Choroid plexus epithelial cell (primary cell): ENCODE measurements at regions not wholly inside any gene's neighbourhood (a gene's known extent, or its start where the extent isn't known, plus 50 kb on each side); places are given as distances from the start of the nearest gene placed in this dataset.

Experiments used
- DNase-seq: peaks from one replicate; pipeline ENCODE4 v3.0.0-alpha.2; 2010; ENCODE audit warnings: low read depth
- H3K4me3 ChIP-seq: 2 replicates; pipeline ENCODE4 v1.5.1; 2011; ENCODE audit warnings: low read depth, mild to moderate bottlenecking, control low read depth, low read length, moderate library complexity
- TF ChIP-seq, protein P1 (sequence below): conservative IDR thresholded peaks from 2 replicates; pipeline ENCODE4 v1.5.1; 2011; ENCODE audit warnings: low read depth, mild to moderate bottlenecking, control low read depth, inconsistent platforms, low read length, moderate library complexity

DNA sequence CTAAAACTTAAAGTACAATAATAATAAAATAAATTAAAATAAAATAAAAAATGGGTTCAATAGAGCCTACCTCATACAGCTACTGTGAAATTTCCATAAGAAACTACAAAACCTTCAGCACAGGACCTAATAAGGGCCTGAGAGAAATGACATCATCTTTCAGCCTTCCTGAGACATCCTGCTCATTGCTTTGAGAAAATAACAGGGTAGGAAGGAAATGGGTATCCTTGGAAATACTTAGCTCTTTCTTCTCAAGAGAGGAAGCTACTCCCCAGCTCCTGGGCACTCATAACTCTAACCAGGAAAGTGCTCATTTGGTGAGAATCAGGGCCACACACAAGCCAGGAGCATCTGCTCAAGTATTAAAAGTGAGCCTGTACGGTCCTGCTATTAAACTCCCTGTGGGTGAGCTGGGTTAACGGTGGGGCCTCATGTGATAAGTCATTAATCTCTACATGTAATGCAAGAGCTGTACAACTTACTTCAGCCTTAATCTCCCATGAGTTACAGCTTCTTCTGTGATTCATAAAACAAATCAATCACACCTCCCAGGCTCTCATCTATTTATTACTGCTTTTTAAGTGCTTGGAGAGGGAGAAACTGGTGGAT lies 141.4 kb downstream of the MAFB start:
- no peak overlapping the region for H3K4me3 ChIP-seq
- TF ChIP-seq, protein P1, sequence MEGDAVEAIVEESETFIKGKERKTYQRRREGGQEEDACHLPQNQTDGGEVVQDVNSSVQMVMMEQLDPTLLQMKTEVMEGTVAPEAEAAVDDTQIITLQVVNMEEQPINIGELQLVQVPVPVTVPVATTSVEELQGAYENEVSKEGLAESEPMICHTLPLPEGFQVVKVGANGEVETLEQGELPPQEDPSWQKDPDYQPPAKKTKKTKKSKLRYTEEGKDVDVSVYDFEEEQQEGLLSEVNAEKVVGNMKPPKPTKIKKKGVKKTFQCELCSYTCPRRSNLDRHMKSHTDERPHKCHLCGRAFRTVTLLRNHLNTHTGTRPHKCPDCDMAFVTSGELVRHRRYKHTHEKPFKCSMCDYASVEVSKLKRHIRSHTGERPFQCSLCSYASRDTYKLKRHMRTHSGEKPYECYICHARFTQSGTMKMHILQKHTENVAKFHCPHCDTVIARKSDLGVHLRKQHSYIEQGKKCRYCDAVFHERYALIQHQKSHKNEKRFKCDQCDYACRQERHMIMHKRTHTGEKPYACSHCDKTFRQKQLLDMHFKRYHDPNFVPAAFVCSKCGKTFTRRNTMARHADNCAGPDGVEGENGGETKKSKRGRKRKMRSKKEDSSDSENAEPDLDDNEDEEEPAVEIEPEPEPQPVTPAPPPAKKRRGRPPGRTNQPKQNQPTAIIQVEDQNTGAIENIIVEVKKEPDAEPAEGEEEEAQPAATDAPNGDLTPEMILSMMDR: no peak
- no peak for DNase-seq

DNA sequence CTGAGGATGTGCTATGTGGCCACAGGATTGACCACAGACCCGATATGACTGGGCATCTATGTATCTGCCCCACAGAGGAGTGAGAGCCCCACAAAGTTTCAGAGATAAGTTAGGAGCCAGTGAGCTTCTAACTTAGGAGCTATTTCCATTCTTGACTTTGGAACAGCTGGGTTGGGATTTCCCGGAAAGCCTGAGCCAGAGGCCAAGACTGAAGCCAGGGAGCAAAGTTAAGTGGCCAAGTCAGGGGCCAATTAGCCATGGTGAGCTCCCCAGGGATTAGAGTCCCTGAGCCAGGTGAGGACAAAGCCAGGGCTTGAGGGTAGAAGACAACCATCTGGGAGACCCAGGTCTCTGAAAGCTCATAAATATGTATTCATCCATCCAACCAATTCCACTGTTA lies 143.6 kb downstream of the MAFB start:
- DNase-seq: no peak
- TF ChIP-seq, protein P1: no peak
- H3K4me3 ChIP-seq: no peak overlapping the region

DNA sequence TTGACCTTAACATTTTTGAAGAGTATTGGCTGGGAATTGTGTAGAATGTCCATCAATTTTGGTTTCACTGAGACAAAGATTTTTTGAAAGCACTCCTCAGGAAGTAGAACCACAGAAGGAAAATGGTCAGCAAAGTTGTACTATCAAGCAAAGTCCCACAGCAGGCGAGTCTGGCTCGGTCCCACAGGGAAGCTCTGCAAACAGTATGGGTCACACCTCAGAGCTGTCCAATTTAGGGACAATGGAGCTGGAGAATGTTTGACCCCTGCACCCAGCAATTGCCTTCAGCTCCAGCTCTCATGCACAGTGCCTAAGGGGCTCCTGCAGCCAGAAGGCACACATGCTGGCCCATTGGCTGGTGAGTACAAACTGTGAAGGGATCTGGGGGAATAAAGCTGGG lies 147.0 kb downstream of the MAFB start:
- TF ChIP-seq, protein P1: no peak
- DNase-seq: no peak
- H3K4me3 ChIP-seq: no peak overlapping the region

DNA sequence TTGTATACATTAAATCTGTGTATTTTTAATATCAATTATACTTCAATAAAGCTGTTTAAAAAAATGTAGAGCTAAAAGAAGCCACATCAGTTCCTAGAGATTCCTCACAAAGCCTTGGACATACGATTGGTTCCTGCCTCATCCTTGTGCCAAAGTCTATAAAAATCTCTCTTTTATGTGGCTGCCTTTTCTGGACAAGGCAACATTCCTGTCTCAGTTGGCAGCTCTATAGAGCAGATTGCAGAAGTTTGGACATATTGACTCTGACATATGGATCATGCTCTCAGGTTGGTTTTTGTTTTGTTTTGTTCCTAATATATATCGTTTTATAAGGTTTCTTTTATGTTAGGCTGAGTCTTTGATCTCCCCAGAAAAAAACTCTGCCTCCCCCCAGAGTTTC lies 148.9 kb downstream of the MAFB start:
- DNase-seq: no peak
- TF ChIP-seq, protein P1: no peak

DNA sequence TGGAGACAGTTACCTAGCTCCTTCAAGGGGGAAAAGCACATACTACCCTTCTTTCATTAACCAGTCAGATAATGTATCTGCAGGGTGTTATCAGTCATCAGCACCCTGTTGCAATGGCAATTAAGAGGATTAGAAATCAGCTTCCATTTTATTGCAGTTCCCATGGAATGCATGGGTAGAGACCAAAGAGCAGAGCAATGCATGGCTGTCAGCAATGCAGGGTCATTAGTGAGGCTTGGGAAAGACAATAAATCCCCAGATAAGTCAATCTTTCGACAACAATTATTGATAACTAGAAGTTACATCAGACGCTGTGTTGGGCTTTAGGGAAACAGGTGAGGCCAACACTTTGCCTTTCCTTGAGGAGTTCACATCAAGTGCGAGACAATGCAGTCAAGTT lies 150.9 kb downstream of the MAFB start:
- H3K4me3 ChIP-seq: no peak overlapping the region
- DNase-seq: no peak
- TF ChIP-seq, protein P1: no peak

More for the DNA sequence above, 148.9 kb downstream of the MAFB start:
- H3K4me3 ChIP-seq: no peak overlapping the region

DNA sequence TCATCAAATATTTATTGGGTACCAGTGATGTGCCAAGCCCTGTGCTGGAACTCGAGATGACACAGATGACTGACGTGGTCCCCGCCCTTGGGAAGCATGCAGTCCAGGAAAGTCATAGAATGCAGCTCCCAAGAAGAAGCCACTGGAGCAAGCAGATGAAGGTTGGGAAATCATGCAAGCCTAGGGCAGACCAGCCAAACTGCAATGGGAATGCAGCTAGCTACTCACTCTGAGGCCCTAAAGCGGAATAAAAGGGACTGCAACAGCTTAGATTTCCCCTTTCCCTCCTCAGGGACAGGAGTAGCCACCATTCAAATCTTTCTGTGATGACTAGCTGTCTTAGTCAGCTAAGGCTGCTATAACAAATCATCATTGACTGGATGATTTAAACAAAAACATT lies 152.2 kb downstream of the MAFB start:
- no peak for DNase-seq
- H3K4me3 ChIP-seq: no peak overlapping the region
- TF ChIP-seq, protein P1: no peak

DNA sequence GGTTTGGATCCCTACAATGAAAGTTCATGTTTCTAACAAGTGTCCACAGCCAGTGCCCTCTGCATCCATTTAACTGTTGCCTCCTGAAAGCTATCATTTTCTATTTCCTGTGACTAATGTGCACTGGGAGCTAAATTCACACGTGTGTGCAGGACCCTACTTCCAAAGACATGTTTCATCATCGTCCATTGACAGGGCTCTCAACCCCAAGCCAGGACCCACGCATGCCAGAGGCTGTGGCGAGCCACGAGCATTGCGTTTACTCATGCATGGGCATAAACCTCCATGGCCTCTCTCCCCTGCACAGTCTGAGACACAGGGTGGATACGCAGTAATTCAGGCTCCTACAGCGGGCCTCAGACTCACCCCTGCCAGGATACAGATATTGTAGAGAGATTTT lies 153.2 kb downstream of the MAFB start:
- TF ChIP-seq, protein P1: no peak
- H3K4me3 ChIP-seq: no peak overlapping the region
- DNase-seq: no peak
